ENCODE measurements at regions not wholly inside any gene's neighbourhood (a gene's known extent, or its start where the extent isn't known, plus 50 kb on each side); places are given as distances from the start of the nearest gene placed in this dataset.

DNA sequence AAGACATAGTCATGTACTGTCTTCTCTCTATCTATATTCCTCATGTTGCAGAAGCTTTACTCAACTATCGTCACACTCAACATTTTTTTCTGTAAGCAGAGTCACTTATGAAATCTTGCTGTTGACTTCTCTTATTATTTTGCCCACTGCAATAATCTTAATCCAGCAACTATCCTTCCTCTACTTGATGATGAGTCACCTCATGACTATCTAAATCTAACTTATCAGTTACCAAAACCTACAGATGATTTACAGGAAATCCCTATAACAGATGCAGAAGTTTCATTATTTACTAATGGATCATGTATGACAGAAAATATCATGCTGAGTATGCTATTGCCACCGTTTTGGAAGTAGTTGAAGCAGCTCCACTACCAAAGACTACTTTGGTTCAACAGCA, 378.9 kb downstream of the DUSP10 start:
- H3K4me3 Mint-ChIP-seq = no peak overlapping the region
- Histone ChIP-seq H3K27ac (ENCODE audit: low read length) (no peak overlapping the region), H3K27me3 (replicated peaks in 1 of 2; ENCODE audit: control insufficient read depth in 2 of 2, extremely low read depth in 1 of 2, insufficient read depth in 2 of 2, low read length in 1 of 2) (no peaks in the 10 kb centered on the region), H3K4me1 (ENCODE audit: control insufficient read depth in 1 of 2, extremely low read depth in 1 of 2, insufficient read depth in 2 of 2, low read length in 2 of 2) (no peaks in the 10 kb centered on the region), H3K36me3 (ENCODE audit: control insufficient read depth in 2 of 2, extremely low read depth in 1 of 2, insufficient read depth in 1 of 2, low read length in 1 of 2) (no peaks in the 10 kb centered on the region), H3K9me3 (no peaks in the 10 kb centered on the region), H3K4me3 (ENCODE audit: control insufficient read depth in 1 of 2, extremely low read depth in 1 of 2, low read length in 1 of 2) (no peak overlapping the region)
- no peaks in the 10 kb centered on the region for H3K4me1 Mint-ChIP-seq
- no peak for ATAC-seq (replicated peaks in 1 of 4)
- H3K27me3 Mint-ChIP-seq = peaks cover 6 to 14% of the 10 kb centered on the region in 2 donors
- CTCF ChIA-PET = no interaction called here
- H3K9me3 Mint-ChIP-seq = no peaks in the 10 kb centered on the region
- WGBS (ENCODE audit: insufficient coverage) = 80% methylated on average over 1 of the region's 2 CpGs
- POLR2A ChIA-PET = no interaction called here
- no peaks in the 10 kb centered on the region for H3K36me3 Mint-ChIP-seq
- no peak overlapping the region for H3K27ac Mint-ChIP-seq
- DNase-seq = no peak

DNA sequence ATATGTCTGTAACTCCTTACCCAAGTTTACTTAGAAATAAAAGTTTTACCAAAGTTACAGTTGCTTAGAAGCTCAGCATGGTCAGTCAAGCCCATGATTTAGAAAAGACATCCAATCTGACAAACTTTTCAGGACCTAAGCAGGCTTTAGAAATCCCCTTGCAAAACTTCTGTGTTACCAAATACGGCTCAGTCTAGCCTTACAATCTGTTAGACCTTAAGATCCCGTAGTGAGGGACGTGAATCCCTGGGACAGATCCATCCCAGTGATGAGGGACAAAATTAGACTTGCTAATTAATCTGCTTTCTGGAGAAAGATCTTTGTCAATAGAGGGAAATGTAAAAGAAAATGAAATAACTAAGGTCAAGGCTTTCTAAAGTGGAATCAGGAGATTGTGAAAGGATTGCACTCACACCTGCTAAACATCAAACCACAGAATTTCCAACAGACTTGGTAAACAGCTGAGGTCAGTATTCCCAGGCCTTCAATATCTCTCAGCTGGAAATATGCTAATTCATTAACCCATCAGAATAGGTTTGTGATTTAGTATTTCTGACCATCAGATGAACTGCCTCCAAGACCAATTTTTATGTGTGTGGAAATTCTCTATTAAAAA, 375.3 kb downstream of the DUSP10 start:
- H3K9me3 Mint-ChIP-seq = no peaks in the 10 kb centered on the region
- 73% methylated on average over 2 of the region's 3 CpGs for WGBS (ENCODE audit: insufficient coverage)
- H3K36me3 Mint-ChIP-seq = no peaks in the 10 kb centered on the region
- ChIA-PET POLR2A (interaction anchor here in 1 of 2 donors (0.6 kb wide), 1 partner anchor 187 kb away, joined by 3 read pairs; no protein-coding TSS in a partner anchor), CTCF (no interaction called here)
- peaks cover 0 to 6% of the 10 kb centered on the region in 2 experiments for H3K27me3 ChIP-seq (replicated peaks in 1 of 2; ENCODE audit: control insufficient read depth in 2 of 2, extremely low read depth in 1 of 2, insufficient read depth in 2 of 2, low read length in 1 of 2)
- no peak overlapping the region for H3K4me3 ChIP-seq (ENCODE audit: control insufficient read depth in 1 of 2, extremely low read depth in 1 of 2, low read length in 1 of 2)
- peaks cover 6 to 17% of the 10 kb centered on the region in 2 donors for H3K27me3 Mint-ChIP-seq
- no peaks in the 10 kb centered on the region for H3K4me1 Mint-ChIP-seq
- ATAC-seq (replicated peaks in 1 of 4) (no peak), DNase-seq (no peak)
- H3K9me3 ChIP-seq = no peaks in the 10 kb centered on the region
- no peaks in the 10 kb centered on the region for H3K4me1 ChIP-seq (ENCODE audit: control insufficient read depth in 1 of 2, extremely low read depth in 1 of 2, insufficient read depth in 2 of 2, low read length in 2 of 2)
- no peak overlapping the region for H3K27ac Mint-ChIP-seq
- H3K36me3 ChIP-seq (ENCODE audit: control insufficient read depth in 2 of 2, extremely low read depth in 1 of 2, insufficient read depth in 1 of 2, low read length in 1 of 2) = no peaks in the 10 kb centered on the region
- no peak overlapping the region for H3K4me3 Mint-ChIP-seq
- no peak overlapping the region for H3K27ac ChIP-seq (ENCODE audit: low read length)

GRCh38 chr1:221371705-221372104, 370.2 kb downstream of the DUSP10 start:
- POLR2A ChIA-PET = no interaction called here
- WGBS (ENCODE audit: insufficient coverage) = 50% methylated on average over 1 of the region's 3 CpGs
- no peaks in the 10 kb centered on the region for H3K4me1 Mint-ChIP-seq
- no peaks in the 10 kb centered on the region for H3K9me3 Mint-ChIP-seq
- no peak overlapping the region for H3K4me3 ChIP-seq (ENCODE audit: control insufficient read depth in 1 of 2, extremely low read depth in 1 of 2, low read length in 1 of 2)
- no peaks in the 10 kb centered on the region for H3K9me3 ChIP-seq
- H3K36me3 ChIP-seq (ENCODE audit: control insufficient read depth in 2 of 2, extremely low read depth in 1 of 2, insufficient read depth in 1 of 2, low read length in 1 of 2) = no peaks in the 10 kb centered on the region
- peaks cover 8 to 16% of the 10 kb centered on the region in 2 donors for H3K27me3 Mint-ChIP-seq
- no peak overlapping the region for H3K27ac Mint-ChIP-seq
- no peaks in the 10 kb centered on the region for H3K36me3 Mint-ChIP-seq
- CTCF ChIA-PET = no interaction called here
- H3K4me3 Mint-ChIP-seq = no peak overlapping the region
- H3K4me1 ChIP-seq (ENCODE audit: control insufficient read depth in 1 of 2, extremely low read depth in 1 of 2, insufficient read depth in 2 of 2, low read length in 2 of 2) = no peaks in the 10 kb centered on the region
- H3K27me3 ChIP-seq (replicated peaks in 1 of 2; ENCODE audit: control insufficient read depth in 2 of 2, extremely low read depth in 1 of 2, insufficient read depth in 2 of 2, low read length in 1 of 2) = peaks cover 0 to 12% of the 10 kb centered on the region in 2 experiments
- ATAC-seq (replicated peaks in 1 of 4) = no peak
- no peak overlapping the region for H3K27ac ChIP-seq (ENCODE audit: low read length)
- DNase-seq = no peak

GRCh38 chr1:221373795-221374194, 368.1 kb downstream of the DUSP10 start:
- no peaks in the 10 kb centered on the region for H3K9me3 Mint-ChIP-seq
- peaks cover 0 to 12% of the 10 kb centered on the region in 2 experiments for H3K27me3 ChIP-seq (replicated peaks in 1 of 2; ENCODE audit: control insufficient read depth in 2 of 2, extremely low read depth in 1 of 2, insufficient read depth in 2 of 2, low read length in 1 of 2)
- POLR2A ChIA-PET = no interaction called here

DNA sequence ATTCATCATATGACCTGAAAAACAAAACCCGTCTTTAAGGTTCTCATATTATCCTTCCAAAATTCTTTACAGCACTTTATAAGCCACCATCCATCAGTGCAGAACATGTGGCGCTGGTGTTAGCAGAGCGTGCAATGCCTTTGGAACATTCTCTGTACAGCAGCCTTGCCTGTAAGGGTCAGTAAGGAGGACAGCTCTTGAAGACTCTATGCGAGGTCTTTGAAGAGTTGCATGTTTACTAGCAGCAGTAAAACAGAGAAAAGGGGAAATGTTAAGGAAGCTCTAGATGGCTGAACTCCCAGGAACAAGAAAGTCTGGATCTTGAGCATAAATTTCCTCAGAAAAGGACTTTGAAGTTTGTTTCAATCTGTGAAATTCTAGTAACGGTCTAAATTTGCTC, 365.6 kb downstream of the DUSP10 start:
- Histone ChIP-seq H3K4me1 (ENCODE audit: control insufficient read depth in 1 of 2, extremely low read depth in 1 of 2, insufficient read depth in 2 of 2, low read length in 2 of 2) (no peaks in the 10 kb centered on the region), H3K27ac (ENCODE audit: low read length) (no peak overlapping the region), H3K27me3 (replicated peaks in 1 of 2; ENCODE audit: control insufficient read depth in 2 of 2, extremely low read depth in 1 of 2, insufficient read depth in 2 of 2, low read length in 1 of 2) (peaks cover 0 to 7% of the 10 kb centered on the region in 2 experiments), H3K4me3 (ENCODE audit: control insufficient read depth in 1 of 2, extremely low read depth in 1 of 2, low read length in 1 of 2) (no peak overlapping the region), H3K9me3 (no peaks in the 10 kb centered on the region), H3K36me3 (ENCODE audit: control insufficient read depth in 2 of 2, extremely low read depth in 1 of 2, insufficient read depth in 1 of 2, low read length in 1 of 2) (no peaks in the 10 kb centered on the region)
- H3K27me3 Mint-ChIP-seq = peaks cover 8 to 15% of the 10 kb centered on the region in 2 donors
- ChIA-PET CTCF (no interaction called here), POLR2A (no interaction called here)
- no peak for ATAC-seq (replicated peaks in 1 of 4)
- WGBS (ENCODE audit: insufficient coverage) = 68% methylated on average over 4 of the region's 5 CpGs
- no peak overlapping the region for H3K27ac Mint-ChIP-seq
- no peaks in the 10 kb centered on the region for H3K4me1 Mint-ChIP-seq
- DNase-seq = no peak
- H3K36me3 Mint-ChIP-seq = no peaks in the 10 kb centered on the region
- H3K4me3 Mint-ChIP-seq = no peak overlapping the region
- no peaks in the 10 kb centered on the region for H3K9me3 Mint-ChIP-seq

More at GRCh38 chr1:221373795-221374194, 368.1 kb downstream of the DUSP10 start:
- Histone ChIP-seq H3K4me1 (ENCODE audit: control insufficient read depth in 1 of 2, extremely low read depth in 1 of 2, insufficient read depth in 2 of 2, low read length in 2 of 2) (no peaks in the 10 kb centered on the region), H3K9me3 (no peaks in the 10 kb centered on the region), H3K4me3 (ENCODE audit: control insufficient read depth in 1 of 2, extremely low read depth in 1 of 2, low read length in 1 of 2) (no peak overlapping the region), H3K27ac (ENCODE audit: low read length) (no peak overlapping the region), H3K36me3 (ENCODE audit: control insufficient read depth in 2 of 2, extremely low read depth in 1 of 2, insufficient read depth in 1 of 2, low read length in 1 of 2) (no peaks in the 10 kb centered on the region)
- CTCF ChIA-PET = no interaction called here
- ATAC-seq (replicated peaks in 1 of 4) = no peak
- Mint-ChIP-seq H3K4me1 (no peaks in the 10 kb centered on the region), H3K4me3 (no peak overlapping the region), H3K36me3 (no peaks in the 10 kb centered on the region), H3K27ac (no peak overlapping the region), H3K27me3 (peaks cover 11 to 16% of the 10 kb centered on the region in 2 donors)
- DNase-seq = no peak
- whole genome bisulfite sequencing (ENCODE audit: insufficient coverage) = no CpG with 5 or more reads among the region's 1 CpG

- Mint-ChIP-seq H3K9me3 (peaks cover 0 to 3% (median 0%) of the 10 kb centered on the region in 3 donors), H3K27ac (no peak overlapping the region), H3K4me3 (no peak overlapping the region), H3K36me3 (no peaks in the 10 kb centered on the region), H3K4me1 (no peaks in the 10 kb centered on the region), H3K27me3 (peaks cover 0 to 5% of the 10 kb centered on the region in 2 donors)
- Histone ChIP-seq H3K4me3 (ENCODE audit: control insufficient read depth in 1 of 2, extremely low read depth in 1 of 2, low read length in 1 of 2) (no peak overlapping the region), H3K27me3 (replicated peaks in 1 of 2; ENCODE audit: control insufficient read depth in 2 of 2, extremely low read depth in 1 of 2, insufficient read depth in 2 of 2, low read length in 1 of 2) (no peaks in the 10 kb centered on the region), H3K9me3 (no peaks in the 10 kb centered on the region), H3K27ac (ENCODE audit: low read length) (no peak overlapping the region), H3K4me1 (ENCODE audit: control insufficient read depth in 1 of 2, extremely low read depth in 1 of 2, insufficient read depth in 2 of 2, low read length in 2 of 2) (no peaks in the 10 kb centered on the region), H3K36me3 (ENCODE audit: control insufficient read depth in 2 of 2, extremely low read depth in 1 of 2, insufficient read depth in 1 of 2, low read length in 1 of 2) (no peaks in the 10 kb centered on the region)
- CTCF ChIA-PET = no interaction called here
- POLR2A ChIA-PET = no interaction called here
- no peak for DNase-seq
- WGBS (ENCODE audit: insufficient coverage) = no CpG with 5 or more reads among the region's 3 CpGs
- no peak for ATAC-seq (replicated peaks in 1 of 4)
These were observed 359.8 kb downstream of the DUSP10 start for GRCh38 chr1:221381910-221382623.
